ENCODE measurements at regions not wholly inside any gene's neighbourhood (a gene's known extent, or its start where the extent isn't known, plus 50 kb on each side); places are given as distances from the start of the nearest gene placed in this dataset.

GRCh38 chr1:94323311-94324177 lies 86.2 kb upstream of the ARHGAP29 start:
- H4K8ac ChIP-seq (ENCODE audit: low read length) = no peak overlapping the region
- peak overlapping the region; percentile 32 for H3K4me2 ChIP-seq (ENCODE audit: low read length, poor library complexity, severe bottlenecking)
- H3K4ac ChIP-seq (ENCODE audit: low read depth in 1 of 2, low read length in 2 of 2) = peak overlapping the region in 1 of 2 experiments; percentile 7
- H3K27me3 ChIP-seq (ENCODE audit: control insufficient read depth in 1 of 2, insufficient read depth in 1 of 2, low read length in 2 of 2) = no peaks in the 10 kb centered on the region
- H2AFZ ChIP-seq (ENCODE audit: low read depth, low read length) = no peak overlapping the region
- H3K18ac ChIP-seq (ENCODE audit: low read depth in 1 of 2, low read length in 2 of 2) = peak overlapping the region; percentile 41 to 48
- peaks cover 20% of the 10 kb centered on the region for H3K4me1 ChIP-seq (ENCODE audit: control insufficient read depth, insufficient read depth, low read depth, low read length)
- H2BK120ac ChIP-seq (ENCODE audit: low read depth, low read length) = no peak overlapping the region
- peak overlapping the region in 1 of 2 experiments; percentile 48 for H2BK12ac ChIP-seq (ENCODE audit: low read length in 2 of 2)
- peak overlapping the region; percentile 99 for H2BK5ac ChIP-seq (ENCODE audit: low read depth, low read length, poor library complexity, severe bottlenecking)
- no peak overlapping the region for H3K4me3 ChIP-seq (ENCODE audit: insufficient read depth in 1 of 2, low read depth in 1 of 2, low read length in 2 of 2)
- H3K14ac ChIP-seq (ENCODE audit: low read length in 2 of 2) = no peak overlapping the region
- H3K27ac ChIP-seq (ENCODE audit: low read length, poor library complexity, severe bottlenecking) = peak overlapping the region; percentile 94
- peak overlapping the region; percentile 99 for H2AK5ac ChIP-seq (ENCODE audit: low read length, severe bottlenecking)
- peaks cover 5% of the 10 kb centered on the region for H3K79me1 ChIP-seq (replicated peaks; ENCODE audit: low read length, poor library complexity, severe bottlenecking)
- H3K9me3 ChIP-seq (ENCODE audit: control insufficient read depth, low read length) = no peaks in the 10 kb centered on the region
- WGBS = 88% methylated on average over 6 of the region's 7 CpGs
- no peak for DNase-seq
- no peaks in the 10 kb centered on the region for H3K36me3 ChIP-seq (ENCODE audit: control insufficient read depth in 1 of 2, insufficient read depth in 2 of 2, low read depth in 1 of 2, low read length in 2 of 2)
- H2BK15ac ChIP-seq (ENCODE audit: low read depth, poor library complexity, severe bottlenecking) = peak overlapping the region; percentile 46
- no peak overlapping the region for H4K91ac ChIP-seq (ENCODE audit: low read length)
- peak overlapping the region; percentile 5 for H3K9ac ChIP-seq (ENCODE audit: low read length)
- no peak overlapping the region for H3K23ac ChIP-seq (ENCODE audit: low read length in 2 of 2)

- Histone ChIP-seq H3K4ac (ENCODE audit: low read depth in 1 of 2, low read length in 2 of 2) (no peak overlapping the region), H2BK120ac (ENCODE audit: low read depth, low read length) (no peak overlapping the region), H3K4me3 (ENCODE audit: insufficient read depth in 1 of 2, low read depth in 1 of 2, low read length in 2 of 2) (no peak overlapping the region), H2BK5ac (ENCODE audit: low read depth, low read length, poor library complexity, severe bottlenecking) (peak overlapping the region; percentile 53), H3K4me2 (ENCODE audit: low read length, poor library complexity, severe bottlenecking) (no peak overlapping the region), H3K18ac (ENCODE audit: low read depth in 1 of 2, low read length in 2 of 2) (peak overlapping the region in 1 of 2 experiments; percentile 56), H3K79me1 (replicated peaks; ENCODE audit: low read length, poor library complexity, severe bottlenecking) (peaks cover 5% of the 10 kb centered on the region), H3K4me1 (ENCODE audit: control insufficient read depth, insufficient read depth, low read depth, low read length) (peaks cover 22% of the 10 kb centered on the region), H2BK15ac (ENCODE audit: low read depth, poor library complexity, severe bottlenecking) (no peak overlapping the region), H3K27me3 (ENCODE audit: control insufficient read depth in 1 of 2, insufficient read depth in 1 of 2, low read length in 2 of 2) (no peaks in the 10 kb centered on the region), H3K9me3 (ENCODE audit: control insufficient read depth, low read length) (no peaks in the 10 kb centered on the region), H2AK5ac (ENCODE audit: low read length, severe bottlenecking) (peak overlapping the region; percentile 93), H2AFZ (ENCODE audit: low read depth, low read length) (peak overlapping the region; percentile 49), H2BK12ac (ENCODE audit: low read length in 2 of 2) (no peak overlapping the region), H3K9ac (ENCODE audit: low read length) (no peak overlapping the region), H3K14ac (ENCODE audit: low read length in 2 of 2) (no peak overlapping the region), H4K91ac (ENCODE audit: low read length) (peak overlapping the region; percentile 76), H4K8ac (ENCODE audit: low read length) (peak overlapping the region; percentile 61), H3K27ac (ENCODE audit: low read length, poor library complexity, severe bottlenecking) (peak overlapping the region; percentile 94), H3K23ac (ENCODE audit: low read length in 2 of 2) (no peak overlapping the region), H3K36me3 (ENCODE audit: control insufficient read depth in 1 of 2, insufficient read depth in 2 of 2, low read depth in 1 of 2, low read length in 2 of 2) (no peaks in the 10 kb centered on the region)
- 22% methylated on average over 4 of the region's 5 CpGs for whole genome bisulfite sequencing
- no peak for DNase-seq
Observed at GRCh38 chr1:94322696-94323095, 85.3 kb upstream of the ARHGAP29 start.

GRCh38 chr1:94321662-94322061 lies 84.3 kb upstream of the ARHGAP29 start:
- no peak overlapping the region for H4K8ac ChIP-seq (ENCODE audit: low read length)
- no peak overlapping the region for H3K23ac ChIP-seq (ENCODE audit: low read length in 2 of 2)
- H3K27ac ChIP-seq (ENCODE audit: low read length, poor library complexity, severe bottlenecking) = peak overlapping the region; percentile 94
- H3K14ac ChIP-seq (ENCODE audit: low read length in 2 of 2) = no peak overlapping the region
- no peaks in the 10 kb centered on the region for H3K9me3 ChIP-seq (ENCODE audit: control insufficient read depth, low read length)
- H3K18ac ChIP-seq (ENCODE audit: low read depth in 1 of 2, low read length in 2 of 2) = no peak overlapping the region
- H2AFZ ChIP-seq (ENCODE audit: low read depth, low read length) = no peak overlapping the region
- H2BK5ac ChIP-seq (ENCODE audit: low read depth, low read length, poor library complexity, severe bottlenecking) = no peak overlapping the region
- peaks cover 5% of the 10 kb centered on the region for H3K79me1 ChIP-seq (replicated peaks; ENCODE audit: low read length, poor library complexity, severe bottlenecking)
- DNase-seq = no peak
- H3K9ac ChIP-seq (ENCODE audit: low read length) = no peak overlapping the region
- H4K91ac ChIP-seq (ENCODE audit: low read length) = no peak overlapping the region
- no peak overlapping the region for H3K4ac ChIP-seq (ENCODE audit: low read depth in 1 of 2, low read length in 2 of 2)
- WGBS = 100% methylated on average over 2 of the region's 3 CpGs
- no peak overlapping the region for H3K4me2 ChIP-seq (ENCODE audit: low read length, poor library complexity, severe bottlenecking)
- no peaks in the 10 kb centered on the region for H3K27me3 ChIP-seq (ENCODE audit: control insufficient read depth in 1 of 2, insufficient read depth in 1 of 2, low read length in 2 of 2)
- H3K4me3 ChIP-seq (ENCODE audit: insufficient read depth in 1 of 2, low read depth in 1 of 2, low read length in 2 of 2) = no peak overlapping the region
- no peak overlapping the region for H2AK5ac ChIP-seq (ENCODE audit: low read length, severe bottlenecking)
- no peaks in the 10 kb centered on the region for H3K36me3 ChIP-seq (ENCODE audit: control insufficient read depth in 1 of 2, insufficient read depth in 2 of 2, low read depth in 1 of 2, low read length in 2 of 2)
- peaks cover 18% of the 10 kb centered on the region for H3K4me1 ChIP-seq (ENCODE audit: control insufficient read depth, insufficient read depth, low read depth, low read length)
- no peak overlapping the region for H2BK15ac ChIP-seq (ENCODE audit: low read depth, poor library complexity, severe bottlenecking)
- H2BK120ac ChIP-seq (ENCODE audit: low read depth, low read length) = no peak overlapping the region
- no peak overlapping the region for H2BK12ac ChIP-seq (ENCODE audit: low read length in 2 of 2)

GRCh38 chr1:94319319-94320102 lies 82.1 kb upstream of the ARHGAP29 start:
- no peak overlapping the region for H3K4ac ChIP-seq (ENCODE audit: low read depth in 1 of 2, low read length in 2 of 2)
- no peak overlapping the region for H3K14ac ChIP-seq (ENCODE audit: low read length in 2 of 2)
- H4K91ac ChIP-seq (ENCODE audit: low read length) = no peak overlapping the region
- peaks cover 5% of the 10 kb centered on the region for H3K79me1 ChIP-seq (replicated peaks; ENCODE audit: low read length, poor library complexity, severe bottlenecking)
- H3K9me3 ChIP-seq (ENCODE audit: control insufficient read depth, low read length) = no peaks in the 10 kb centered on the region
- H2BK12ac ChIP-seq (ENCODE audit: low read length in 2 of 2) = no peak overlapping the region
- peak overlapping the region; percentile 99 for H2AK5ac ChIP-seq (ENCODE audit: low read length, severe bottlenecking)
- H3K23ac ChIP-seq (ENCODE audit: low read length in 2 of 2) = no peak overlapping the region
- peak; percentile 18 for DNase-seq
- no peak overlapping the region for H3K4me3 ChIP-seq (ENCODE audit: insufficient read depth in 1 of 2, low read depth in 1 of 2, low read length in 2 of 2)
- H3K36me3 ChIP-seq (ENCODE audit: control insufficient read depth in 1 of 2, insufficient read depth in 2 of 2, low read depth in 1 of 2, low read length in 2 of 2) = no peaks in the 10 kb centered on the region
- peak overlapping the region; percentile 23 for H2AFZ ChIP-seq (ENCODE audit: low read depth, low read length)
- peaks cover 18% of the 10 kb centered on the region for H3K4me1 ChIP-seq (ENCODE audit: control insufficient read depth, insufficient read depth, low read depth, low read length)
- H3K27ac ChIP-seq (ENCODE audit: low read length, poor library complexity, severe bottlenecking) = peak overlapping the region; percentile 56
- WGBS = 84% methylated on average over 7 of the region's 8 CpGs
- H4K8ac ChIP-seq (ENCODE audit: low read length) = peak overlapping the region; percentile 25
- H2BK5ac ChIP-seq (ENCODE audit: low read depth, low read length, poor library complexity, severe bottlenecking) = peak overlapping the region; percentile 67
- H3K9ac ChIP-seq (ENCODE audit: low read length) = no peak overlapping the region
- H2BK15ac ChIP-seq (ENCODE audit: low read depth, poor library complexity, severe bottlenecking) = no peak overlapping the region
- H2BK120ac ChIP-seq (ENCODE audit: low read depth, low read length) = no peak overlapping the region
- H3K4me2 ChIP-seq (ENCODE audit: low read length, poor library complexity, severe bottlenecking) = no peak overlapping the region
- H3K18ac ChIP-seq (ENCODE audit: low read depth in 1 of 2, low read length in 2 of 2) = no peak overlapping the region
- H3K27me3 ChIP-seq (ENCODE audit: control insufficient read depth in 1 of 2, insufficient read depth in 1 of 2, low read length in 2 of 2) = no peaks in the 10 kb centered on the region

Measured in mesenchymal stem cell (in vitro differentiated cells and primary cell).